Activated effector memory CD4-positive, alpha-beta T cell treated with Interleukin-2 at 50 U/mL for 16 hours (primary cell): ENCODE measurements at regions not wholly inside any gene's neighbourhood (a gene's known extent, or its start where the extent isn't known, plus 50 kb on each side); places are given as distances from the start of the nearest gene placed in this dataset.
"Not testable (repeated sequence)": the region's sequence is repeated elsewhere in the genome, so short reads cannot be mapped to it uniquely, and the experiment has no call there.

Source experiments
- DNase-seq: peaks from one replicate; pipeline ENCODE4 v3.0.0-alpha.2; 2020

- no peak for DNase-seq
Measured at GRCh38 chr2:144114760-144115159, 405.2 kb downstream of the ZEB2 start.

GRCh38 chr2:144111437-144111836 lies 408.5 kb downstream of the ZEB2 start:
- DNase-seq: no peak

GRCh38 chr2:144106104-144106503 lies 413.8 kb downstream of the ZEB2 start:
- DNase-seq: not testable (repeated sequence)

- no peak for DNase-seq
Measured at GRCh38 chr2:144102386-144102785, 417.5 kb downstream of the ZEB2 start.

GRCh38 chr2:144099780-144100377 lies 420.0 kb downstream of the ZEB2 start:
- DNase-seq: no peak

- DNase-seq: no peak
Measured at GRCh38 chr2:144099340-144099739, 420.6 kb downstream of the ZEB2 start.

GRCh38 chr2:144097440-144098225 lies 422.3 kb downstream of the ZEB2 start:
- DNase-seq: no peak

- no peak for DNase-seq
Measured at GRCh38 chr2:144096531-144096930, 423.4 kb downstream of the ZEB2 start.

- DNase-seq: no peak
Measured at GRCh38 chr2:144094408-144095151, 425.3 kb downstream of the ZEB2 start.

- DNase-seq: no peak
Measured at GRCh38 chr2:144091622-144092021, 428.3 kb downstream of the ZEB2 start.

- DNase-seq: no peak
Measured at GRCh38 chr2:144088863-144089262, 431.1 kb downstream of the ZEB2 start.

GRCh38 chr2:144086965-144087364 lies 433.0 kb downstream of the ZEB2 start:
- DNase-seq: no peak

GRCh38 chr2:144085016-144085415 lies 434.9 kb downstream of the ZEB2 start:
- DNase-seq: no peak

GRCh38 chr2:144084114-144084661 lies 435.7 kb downstream of the ZEB2 start:
- no peak for DNase-seq

GRCh38 chr2:144083211-144083610 lies 436.7 kb downstream of the ZEB2 start:
- no peak for DNase-seq

- DNase-seq: no peak
Measured at GRCh38 chr2:144082777-144083176, 437.1 kb downstream of the ZEB2 start.

- no peak for DNase-seq
Measured at GRCh38 chr2:144082327-144082726, 437.6 kb downstream of the ZEB2 start.

- no peak for DNase-seq
Measured at GRCh38 chr2:144081272-144081671, 438.6 kb downstream of the ZEB2 start.

GRCh38 chr2:144079803-144080202 lies 440.1 kb downstream of the ZEB2 start:
- DNase-seq: no peak

- DNase-seq: no peak
Measured at GRCh38 chr2:144078802-144079724, 440.9 kb downstream of the ZEB2 start.

- no peak for DNase-seq
Measured at GRCh38 chr2:144078106-144078505, 441.8 kb downstream of the ZEB2 start.

GRCh38 chr2:144074450-144074849 lies 445.5 kb downstream of the ZEB2 start:
- no peak for DNase-seq

GRCh38 chr2:144071461-144071860 lies 448.5 kb downstream of the ZEB2 start:
- no peak for DNase-seq
